C4-2B (cell line): ENCODE measurements at regions not wholly inside any gene's neighbourhood (a gene's known extent, or its start where the extent isn't known, plus 50 kb on each side); places are given as distances from the start of the nearest gene placed in this dataset.

ENCODE experiments used
- H3K27ac ChIP-seq: fragments of 450-650 bp; 2 replicates; pipeline ENCODE4 v1.5.1; 2017
- ZFX ChIP-seq: fragments of 450-650 bp; IDR thresholded peaks from 2 replicates; pipeline ENCODE4 v1.6.1; 2017
- TF ChIP-seq, protein P1 (sequence below): fragments of 450-650 bp; conservative IDR thresholded peaks from 2 replicates; pipeline ENCODE4 v1.5.1; 2017; ENCODE audit warnings: mild to moderate bottlenecking

DNA sequence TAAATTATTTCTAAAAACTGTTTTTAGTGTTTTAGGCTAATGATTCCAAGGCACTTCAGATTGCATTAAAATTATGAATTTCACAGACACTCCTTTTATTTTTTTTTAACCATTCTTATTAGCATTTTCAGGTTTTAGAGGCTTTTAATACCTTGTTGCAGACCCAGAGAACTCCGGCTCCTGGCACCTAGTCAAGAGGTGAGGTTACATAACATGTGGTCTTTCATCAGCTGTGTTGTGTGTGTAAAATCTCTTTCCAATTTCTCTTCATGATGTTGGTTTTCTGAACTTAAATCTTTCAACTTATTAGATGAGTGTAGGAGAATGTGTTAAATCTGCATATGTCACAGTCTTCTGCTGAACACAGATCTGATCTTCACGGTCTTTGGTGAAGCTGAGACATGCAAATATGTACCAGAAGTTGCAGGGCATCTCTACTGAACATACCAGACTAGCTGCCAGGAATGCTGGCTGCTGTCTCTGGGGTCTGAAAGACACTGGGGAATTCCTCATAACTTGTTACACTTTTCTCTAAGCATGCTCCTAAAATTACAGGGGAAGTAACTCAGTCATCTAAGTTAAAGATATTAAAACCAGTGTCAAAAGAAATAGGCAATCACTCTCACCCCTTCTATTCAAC, 1165.3 kb downstream of the EFNB2 start:
- H3K27ac ChIP-seq, result no peak overlapping the region
- TF ChIP-seq, protein P1, sequence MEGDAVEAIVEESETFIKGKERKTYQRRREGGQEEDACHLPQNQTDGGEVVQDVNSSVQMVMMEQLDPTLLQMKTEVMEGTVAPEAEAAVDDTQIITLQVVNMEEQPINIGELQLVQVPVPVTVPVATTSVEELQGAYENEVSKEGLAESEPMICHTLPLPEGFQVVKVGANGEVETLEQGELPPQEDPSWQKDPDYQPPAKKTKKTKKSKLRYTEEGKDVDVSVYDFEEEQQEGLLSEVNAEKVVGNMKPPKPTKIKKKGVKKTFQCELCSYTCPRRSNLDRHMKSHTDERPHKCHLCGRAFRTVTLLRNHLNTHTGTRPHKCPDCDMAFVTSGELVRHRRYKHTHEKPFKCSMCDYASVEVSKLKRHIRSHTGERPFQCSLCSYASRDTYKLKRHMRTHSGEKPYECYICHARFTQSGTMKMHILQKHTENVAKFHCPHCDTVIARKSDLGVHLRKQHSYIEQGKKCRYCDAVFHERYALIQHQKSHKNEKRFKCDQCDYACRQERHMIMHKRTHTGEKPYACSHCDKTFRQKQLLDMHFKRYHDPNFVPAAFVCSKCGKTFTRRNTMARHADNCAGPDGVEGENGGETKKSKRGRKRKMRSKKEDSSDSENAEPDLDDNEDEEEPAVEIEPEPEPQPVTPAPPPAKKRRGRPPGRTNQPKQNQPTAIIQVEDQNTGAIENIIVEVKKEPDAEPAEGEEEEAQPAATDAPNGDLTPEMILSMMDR, result no peak
- TF ChIP-seq ZFX, result no peak

DNA sequence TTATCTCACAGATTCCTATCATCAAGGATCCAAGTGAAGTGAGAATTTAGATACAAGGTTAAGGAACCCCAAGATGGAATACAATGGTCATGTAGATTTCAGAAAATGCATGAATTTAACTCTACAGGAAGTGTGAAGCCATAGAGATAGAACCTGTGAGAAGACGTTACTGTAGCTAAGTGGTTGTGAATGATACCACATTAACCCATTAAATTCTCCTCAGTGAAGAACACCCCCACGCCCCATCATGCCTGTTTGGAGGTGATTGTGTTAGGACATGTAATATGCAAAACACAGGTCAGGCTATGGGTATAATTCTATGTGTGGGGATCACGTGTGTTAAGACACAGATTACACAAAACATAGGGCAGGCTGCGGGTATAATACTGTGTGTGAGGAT, 1166.7 kb downstream of the EFNB2 start:
- TF ChIP-seq ZFX, result no peak
- TF ChIP-seq, protein P1, result no peak

DNA sequence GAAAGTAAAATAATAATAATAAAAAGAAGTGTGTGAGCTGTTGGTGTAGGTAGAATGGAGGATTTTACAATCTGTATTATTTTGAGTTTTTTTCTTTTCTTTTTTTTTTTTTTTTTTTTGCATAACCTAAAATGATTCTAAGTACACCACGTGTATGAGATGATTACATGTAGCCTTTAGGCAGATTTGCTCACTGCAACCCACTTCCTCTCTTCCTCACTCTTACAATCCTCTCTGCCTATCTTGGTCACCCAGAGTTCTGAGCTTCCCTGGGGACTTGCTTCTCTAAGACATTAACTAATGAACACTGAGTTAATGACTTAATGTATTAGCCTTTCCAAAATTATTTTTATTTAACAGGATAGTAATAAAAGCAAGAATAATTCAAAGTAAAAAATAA, 1169.6 kb downstream of the EFNB2 start:
- no peak overlapping the region for H3K27ac ChIP-seq
- TF ChIP-seq ZFX, result no peak
- TF ChIP-seq, protein P1, result no peak

More for the DNA sequence above, 1166.7 kb downstream of the EFNB2 start:
- H3K27ac ChIP-seq, result no peak overlapping the region

DNA sequence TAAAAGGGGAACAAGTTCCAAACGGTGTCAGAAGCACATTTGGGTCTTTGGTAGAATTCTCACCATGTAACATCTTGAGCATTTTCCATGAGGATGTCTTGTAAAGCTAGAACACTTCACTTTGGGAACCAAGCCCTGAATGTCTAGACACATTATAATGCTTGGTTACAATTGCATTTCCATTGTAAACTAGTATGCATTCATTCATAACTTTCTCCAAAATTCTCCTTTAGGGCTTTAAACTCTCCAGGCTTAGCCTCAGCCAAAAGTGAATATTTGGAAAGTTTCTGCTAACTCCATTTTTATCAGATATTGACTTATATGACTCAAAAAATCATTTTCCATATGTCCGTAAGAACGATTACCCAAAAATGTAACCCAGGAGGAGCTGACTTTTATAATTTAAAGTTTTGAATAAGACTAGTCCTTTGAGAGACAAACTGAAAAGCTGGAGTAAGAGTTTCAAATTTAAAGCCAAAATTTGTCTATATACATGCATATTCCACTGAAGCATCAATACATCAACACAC, 1170.4 kb downstream of the EFNB2 start:
- TF ChIP-seq, protein P1, result no peak
- TF ChIP-seq ZFX, result no peak
- no peak overlapping the region for H3K27ac ChIP-seq

DNA sequence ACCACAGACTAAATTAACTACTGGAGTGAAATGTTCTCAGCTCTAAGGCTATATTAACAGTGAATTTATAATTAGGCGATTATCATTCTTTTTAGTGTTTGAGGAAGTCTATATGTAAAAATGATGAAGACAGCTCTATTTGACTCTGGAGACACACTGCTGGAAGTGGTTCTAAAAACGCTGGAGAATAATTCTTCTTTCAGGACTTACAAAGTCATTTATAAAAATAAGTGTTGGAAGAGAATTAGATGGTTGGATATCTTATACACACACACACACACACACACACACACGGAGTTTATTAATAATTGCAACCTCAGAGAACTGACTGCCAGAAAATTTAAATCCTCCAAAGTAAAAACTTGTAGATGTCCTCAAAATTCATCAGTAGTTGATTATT, 1171.3 kb downstream of the EFNB2 start:
- TF ChIP-seq, protein P1, result no peak
- no peak for TF ChIP-seq ZFX
- no peak overlapping the region for H3K27ac ChIP-seq

DNA sequence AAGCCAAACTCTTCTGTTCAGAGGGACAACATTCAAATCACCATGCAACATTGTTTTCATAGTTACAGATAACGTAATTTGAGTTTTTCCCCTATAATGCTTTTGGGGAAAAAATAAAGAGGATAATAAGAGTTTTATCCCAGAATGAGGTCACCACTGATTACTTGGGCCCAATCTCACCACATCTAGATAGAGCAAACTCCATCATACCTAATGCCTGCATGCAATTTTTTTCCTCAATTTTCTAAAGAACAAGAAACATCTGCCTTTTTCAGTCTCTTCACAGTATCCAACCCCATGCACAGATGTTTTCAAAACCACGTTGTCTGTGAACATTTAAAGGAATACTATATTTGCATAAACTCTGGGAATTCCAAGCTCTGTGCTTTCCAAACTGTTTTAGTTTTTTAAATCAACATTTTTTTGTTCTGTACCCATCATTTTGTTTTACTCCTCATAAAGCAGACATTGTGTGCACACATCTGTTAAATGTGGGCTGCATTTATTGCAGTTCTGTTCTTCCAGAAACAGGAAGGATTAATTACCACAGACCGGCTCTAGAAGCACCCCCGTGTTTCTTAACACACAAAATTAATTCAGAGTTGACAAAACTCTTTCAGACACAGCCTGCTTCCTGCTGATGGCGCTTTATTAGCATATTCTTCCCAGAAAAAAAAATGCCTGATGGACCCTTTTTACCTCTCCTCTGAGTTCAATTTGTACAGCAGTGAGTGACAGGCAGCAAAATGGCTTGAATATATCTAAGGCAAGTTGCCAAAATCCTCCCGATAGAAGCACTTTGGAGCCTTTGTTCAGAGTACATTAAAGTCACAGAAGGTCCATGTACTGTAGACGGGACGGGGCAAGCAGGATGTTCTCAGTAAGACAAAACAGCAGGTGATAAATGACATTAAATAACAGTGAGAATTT, 1171.9 kb downstream of the EFNB2 start:
- H3K27ac ChIP-seq, result no peak overlapping the region
- TF ChIP-seq, protein P1, result no peak
- TF ChIP-seq ZFX, result no peak

DNA sequence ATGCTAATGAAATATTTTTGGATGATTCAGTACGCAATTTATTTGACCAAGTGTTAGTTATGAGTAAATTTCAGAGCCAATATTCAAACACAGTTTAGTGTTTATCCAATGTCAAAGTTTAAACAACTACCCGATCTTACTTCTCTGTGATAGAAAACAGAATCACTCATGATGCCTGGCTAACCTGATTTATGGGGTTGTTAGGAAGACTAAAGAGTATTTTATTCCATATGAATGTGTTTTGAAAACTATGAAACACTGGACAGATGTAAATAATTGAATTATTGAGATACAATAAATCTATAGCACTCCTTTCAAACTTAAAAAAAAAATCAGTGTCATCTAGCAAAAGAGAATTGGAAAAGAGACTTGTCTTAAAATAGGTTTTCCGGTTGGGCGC, 1181.8 kb downstream of the EFNB2 start:
- H3K27ac ChIP-seq, result no peak overlapping the region
- TF ChIP-seq ZFX, result no peak
- TF ChIP-seq, protein P1, result no peak
